DMS53 (cell line): ENCODE measurements at regions not wholly inside any gene's neighbourhood (a gene's known extent, or its start where the extent isn't known, plus 50 kb on each side); places are given as distances from the start of the nearest gene placed in this dataset.
"Not testable (repeated sequence)": the region's sequence is repeated elsewhere in the genome, so short reads cannot be mapped to it uniquely, and the experiment has no call there.

Experiments used
- DNase-seq: peaks from one replicate; lab custom pipeline; 2025; lab: John Stamatoyannopoulos, UW

DNA sequence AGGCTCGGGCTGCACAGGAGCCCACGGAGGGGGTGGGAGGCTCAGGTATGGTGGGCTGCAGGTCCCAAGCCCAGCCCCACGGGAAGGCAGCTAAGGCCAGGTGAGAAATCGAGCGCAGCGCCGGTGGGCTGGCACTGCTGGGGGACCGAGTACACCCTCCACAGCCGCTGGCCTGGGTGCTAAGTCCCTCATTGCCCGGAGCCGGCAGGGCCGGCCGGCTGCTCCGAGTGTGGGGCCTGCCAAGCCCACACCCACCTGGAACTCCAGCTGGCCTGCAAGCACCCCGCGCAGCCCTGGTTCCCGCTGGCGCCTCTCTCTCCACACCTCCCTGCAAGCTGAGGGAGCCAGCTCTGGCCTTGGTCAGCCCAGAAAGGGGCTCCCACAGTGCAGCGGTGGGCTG lies 137.4 kb upstream of the PKP2 start:
- not testable (repeated sequence) for DNase-seq

DNA sequence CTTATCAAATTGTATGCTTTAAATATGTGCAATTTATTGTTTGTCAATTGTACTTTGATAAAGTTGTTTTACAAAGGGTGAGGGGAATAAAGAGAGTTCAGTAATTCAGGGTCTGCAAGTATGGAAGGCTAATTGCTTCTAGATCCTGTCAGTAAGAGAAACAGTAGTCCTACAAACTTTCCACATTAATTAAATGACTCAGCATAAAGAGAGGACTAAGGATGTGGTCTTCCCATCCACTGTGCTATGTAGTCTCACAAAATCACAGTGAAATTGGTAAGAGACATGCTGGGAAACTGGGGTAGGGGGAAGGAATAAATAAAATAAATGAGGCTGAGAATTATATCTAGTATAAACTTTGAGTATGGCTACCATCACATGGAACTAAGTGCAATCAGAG lies 130.2 kb upstream of the PKP2 start:
- no peak for DNase-seq

DNA sequence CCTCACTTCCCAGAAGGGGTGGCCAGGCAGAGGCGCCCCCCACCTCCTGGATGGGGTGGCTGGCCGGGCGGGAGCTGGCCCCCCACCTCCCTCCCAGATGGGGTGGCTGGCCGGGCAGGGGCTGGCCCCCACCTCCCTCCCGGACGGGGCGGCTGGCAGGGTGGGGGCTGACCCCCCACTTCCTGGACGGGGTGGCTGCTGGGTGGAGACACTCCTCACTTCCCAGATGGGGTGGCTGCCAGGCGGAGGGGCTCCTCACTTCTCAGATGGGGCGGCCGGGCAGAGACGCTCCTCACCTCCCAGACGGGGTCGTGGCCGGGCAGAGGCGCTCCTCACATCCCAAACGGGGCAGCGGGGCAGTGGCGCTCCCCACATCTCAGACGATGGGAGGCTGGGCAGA lies 126.1 kb upstream of the PKP2 start:
- DNase-seq: not testable (repeated sequence)

DNA sequence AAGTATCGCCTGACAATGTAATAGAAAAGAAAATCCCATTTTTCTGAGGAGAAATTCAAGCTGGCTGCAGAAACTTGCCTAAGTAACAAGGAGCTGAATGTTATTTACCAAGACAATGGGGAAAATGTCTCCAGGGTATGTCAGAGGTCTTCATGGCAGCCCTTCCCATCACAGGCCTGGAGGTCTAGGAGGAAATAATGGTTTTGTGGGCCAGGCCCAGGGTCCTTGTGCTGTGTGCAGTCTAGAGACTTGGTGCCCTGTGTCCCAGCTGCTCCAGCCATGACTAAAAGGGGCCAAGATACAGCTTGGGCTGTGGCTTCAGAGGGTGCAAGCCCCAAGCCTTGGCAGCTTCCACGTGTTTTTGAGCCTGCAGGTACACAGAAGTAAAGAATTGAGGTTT lies 120.5 kb upstream of the PKP2 start:
- not testable (repeated sequence) for DNase-seq

DNA sequence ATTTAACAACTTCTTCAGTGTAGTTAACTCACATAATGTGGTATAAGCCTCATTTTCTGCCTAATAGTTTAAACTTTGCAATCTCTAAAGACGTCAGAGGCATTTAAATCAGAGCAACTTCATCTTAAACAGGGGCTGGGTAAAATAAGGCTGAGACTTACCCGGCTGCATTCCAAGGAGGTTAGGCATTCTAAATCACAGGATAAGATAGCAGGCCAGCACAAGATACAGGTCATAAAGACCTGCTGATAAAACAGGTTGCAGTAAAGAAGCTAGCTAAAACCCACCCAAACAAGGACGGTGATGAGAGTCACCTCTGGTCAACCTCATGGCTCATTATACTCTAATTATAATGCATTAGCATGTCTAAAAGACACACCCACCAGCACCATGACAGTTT lies 115.6 kb upstream of the PKP2 start:
- no peak for DNase-seq

DNA sequence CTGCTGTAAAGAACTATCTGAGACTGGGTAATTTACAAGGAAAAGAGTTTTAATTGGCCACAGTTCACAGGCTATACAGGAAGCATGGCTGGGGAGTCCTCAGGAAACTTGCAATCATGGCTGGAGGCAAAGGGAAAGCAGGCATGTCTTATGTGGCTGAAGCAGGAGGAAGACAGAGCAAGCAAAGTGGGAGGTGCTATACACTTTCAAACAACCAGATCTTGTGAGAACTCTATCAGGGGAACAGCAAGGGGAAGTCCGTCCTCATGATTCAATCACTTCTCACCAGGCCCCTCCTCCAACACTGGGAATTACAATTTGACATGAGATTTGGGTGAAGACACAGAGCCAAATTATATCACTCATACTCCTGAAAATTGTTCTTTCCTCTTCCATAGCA lies 109.5 kb upstream of the PKP2 start:
- no peak for DNase-seq

DNA sequence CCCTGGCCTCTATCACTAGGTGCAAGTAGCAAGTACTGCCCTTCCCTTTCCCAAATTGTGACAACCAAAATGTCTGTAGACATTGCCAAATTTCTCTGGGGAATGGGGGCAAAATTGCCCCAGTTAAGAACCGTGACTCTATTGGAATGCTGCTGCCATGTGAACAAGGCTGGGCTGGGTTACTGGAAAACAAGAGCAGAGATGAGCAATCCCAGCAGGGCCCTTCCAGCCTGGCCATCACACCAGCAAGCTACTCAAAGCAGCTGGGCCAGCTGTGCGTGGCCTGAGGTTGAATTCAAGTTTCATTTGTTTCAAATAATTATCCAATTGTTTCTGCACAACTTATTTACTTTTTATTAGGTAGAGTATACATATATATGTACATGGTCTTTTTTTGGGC lies 103.4 kb upstream of the PKP2 start:
- no peak for DNase-seq

DNA sequence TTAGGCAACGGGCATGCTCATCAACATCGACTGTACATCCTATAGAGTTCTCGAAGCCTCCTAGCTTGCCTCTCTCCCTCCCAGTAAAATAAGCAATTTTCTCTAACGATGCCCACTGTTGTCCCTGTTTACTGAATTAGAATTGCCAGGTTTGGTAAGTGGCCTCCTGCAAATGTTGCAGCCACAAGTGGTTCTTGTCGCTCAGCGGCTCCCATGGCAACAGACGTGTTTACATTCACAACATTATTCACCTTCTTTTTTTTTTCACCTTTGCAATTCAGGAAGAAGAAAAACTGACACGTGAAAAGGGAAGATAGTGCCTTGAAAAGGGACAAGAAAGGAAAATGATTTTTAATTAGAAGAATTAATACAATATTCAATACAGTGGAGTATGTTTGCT lies 100.9 kb upstream of the PKP2 start:
- DNase-seq: peak; percentile 71

DNA sequence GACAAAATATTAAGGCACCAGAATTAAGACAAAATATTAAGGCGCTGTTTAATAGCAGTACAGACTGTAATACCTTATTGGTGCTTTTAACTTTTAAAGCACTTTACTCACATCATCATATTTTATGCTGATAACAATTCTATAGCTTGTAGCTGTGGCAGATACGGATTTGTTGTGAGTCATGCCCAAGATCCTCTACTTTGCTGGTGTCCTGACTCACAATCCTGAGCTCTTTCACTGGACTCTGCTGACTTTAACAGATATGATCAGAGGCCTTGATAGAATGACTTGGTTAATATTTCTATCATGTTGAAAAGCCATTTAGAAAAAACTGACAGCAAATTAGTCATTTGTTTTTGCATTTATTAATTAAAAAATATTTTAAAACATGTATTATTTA lies 99.0 kb upstream of the PKP2 start:
- DNase-seq: no peak

DNA sequence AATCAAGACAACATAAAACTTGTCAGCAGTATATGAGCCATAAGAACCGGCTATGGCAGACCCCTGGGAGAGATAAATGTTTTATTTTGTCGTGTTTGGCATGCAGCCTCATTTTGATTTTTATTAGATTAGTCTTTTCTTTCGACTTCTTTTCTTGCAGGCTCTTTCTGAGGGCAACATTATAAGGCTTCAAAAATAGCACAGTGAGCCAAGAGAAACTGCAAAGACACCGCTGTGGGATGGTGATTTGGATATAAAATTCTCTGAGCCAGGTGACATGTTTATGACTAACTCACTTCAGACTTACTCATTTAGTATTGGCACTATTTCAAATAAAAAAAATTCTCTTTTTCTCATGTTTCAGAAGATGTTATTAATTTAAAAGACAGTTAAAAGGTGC lies 96.8 kb upstream of the PKP2 start:
- no peak for DNase-seq

DNA sequence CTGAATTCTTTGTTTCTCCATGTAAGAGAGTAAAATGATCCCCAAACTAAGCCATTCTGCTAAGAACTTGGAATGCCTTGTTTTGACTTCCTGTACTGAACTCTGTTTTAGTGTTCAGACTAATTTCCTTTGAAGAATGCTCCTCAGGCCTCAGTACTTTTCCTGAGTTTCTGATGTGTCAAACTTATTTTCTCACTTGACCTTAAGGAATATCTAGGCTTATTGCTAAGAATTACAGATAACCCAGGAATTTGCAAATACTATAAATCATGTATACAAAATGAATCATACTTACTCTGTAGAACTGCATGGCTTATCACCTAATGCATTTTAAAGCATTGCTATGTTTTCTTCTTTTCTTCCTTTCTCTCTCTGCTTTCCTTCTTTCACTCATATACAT lies 93.1 kb upstream of the PKP2 start:
- no peak for DNase-seq

DNA sequence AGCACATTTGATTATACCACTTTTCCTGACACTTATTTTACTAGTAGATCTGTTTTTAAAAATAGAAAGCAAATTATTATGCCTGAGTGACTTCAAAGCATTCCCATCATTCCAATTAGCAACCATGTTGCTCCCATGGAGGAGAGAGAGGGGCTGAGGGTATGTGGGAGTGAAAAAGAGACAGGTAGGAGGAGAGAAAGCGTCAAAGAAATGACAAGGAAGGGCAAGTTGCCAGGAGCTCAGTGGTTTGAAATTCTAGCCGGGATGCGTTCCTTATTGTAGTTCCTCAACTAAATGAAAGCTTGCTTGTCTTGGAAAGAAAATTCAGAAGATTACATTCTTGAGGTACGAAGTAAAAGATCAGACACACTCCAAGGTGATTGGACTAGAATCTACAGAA lies 92.4 kb upstream of the PKP2 start:
- DNase-seq: no peak

DNA sequence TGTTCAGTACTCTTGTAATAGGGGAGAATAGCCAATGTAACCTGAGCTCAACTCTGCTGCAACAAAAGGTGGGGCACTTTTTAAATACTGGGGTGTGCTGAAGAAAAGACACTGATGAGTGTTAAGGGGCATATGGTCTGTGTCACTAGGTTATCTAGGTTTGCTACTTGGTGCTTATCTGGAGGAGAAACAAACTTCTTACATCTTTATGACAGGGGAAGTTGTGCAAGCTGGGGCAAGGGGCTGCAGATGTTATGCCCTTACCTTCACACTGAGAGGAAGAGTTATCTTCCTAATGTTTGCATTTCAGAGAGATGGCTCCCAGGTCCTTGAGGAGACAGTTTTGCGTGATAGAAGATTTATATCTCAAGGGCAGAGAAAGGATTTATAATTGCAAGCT lies 90.9 kb upstream of the PKP2 start:
- DNase-seq: no peak

DNA sequence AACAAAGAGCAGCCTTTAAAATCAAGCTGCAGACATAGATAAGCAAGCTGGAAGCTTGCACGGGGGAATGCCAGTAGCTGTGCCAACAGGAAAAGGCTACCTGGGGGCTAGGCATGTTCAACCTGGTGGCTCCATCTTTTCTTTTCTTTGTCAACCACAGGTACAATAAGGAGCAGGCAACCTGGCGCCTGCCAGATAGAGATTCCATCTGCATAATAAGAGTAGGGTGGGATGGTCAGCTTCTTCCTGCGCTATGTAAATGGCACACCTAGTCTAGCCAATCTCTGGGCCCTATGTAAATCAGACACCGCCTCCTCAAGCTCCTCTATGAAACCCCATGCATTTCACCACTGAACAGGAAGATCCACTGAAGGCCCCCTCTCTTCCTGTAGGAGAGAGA lies 87.4 kb upstream of the PKP2 start:
- DNase-seq: peak; percentile 36

DNA sequence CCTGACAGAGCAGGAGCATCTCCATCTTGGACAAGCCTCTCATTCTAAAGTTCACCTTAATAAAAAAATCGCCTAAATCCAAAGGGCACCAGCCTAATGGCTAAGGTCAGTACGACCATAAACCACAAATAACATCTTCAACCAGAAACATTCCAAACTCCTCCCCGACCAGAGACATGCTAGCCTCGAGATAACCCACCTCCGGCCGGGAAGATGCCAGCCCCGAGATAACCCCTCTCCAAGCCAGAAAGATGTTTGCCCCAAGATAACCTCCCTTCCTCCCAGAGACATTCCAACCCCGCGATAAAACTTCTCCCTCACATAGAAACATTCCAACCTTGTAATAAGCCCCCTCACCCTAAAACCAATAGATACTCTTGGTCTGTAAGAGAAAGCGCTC lies 86.8 kb upstream of the PKP2 start:
- no peak for DNase-seq

DNA sequence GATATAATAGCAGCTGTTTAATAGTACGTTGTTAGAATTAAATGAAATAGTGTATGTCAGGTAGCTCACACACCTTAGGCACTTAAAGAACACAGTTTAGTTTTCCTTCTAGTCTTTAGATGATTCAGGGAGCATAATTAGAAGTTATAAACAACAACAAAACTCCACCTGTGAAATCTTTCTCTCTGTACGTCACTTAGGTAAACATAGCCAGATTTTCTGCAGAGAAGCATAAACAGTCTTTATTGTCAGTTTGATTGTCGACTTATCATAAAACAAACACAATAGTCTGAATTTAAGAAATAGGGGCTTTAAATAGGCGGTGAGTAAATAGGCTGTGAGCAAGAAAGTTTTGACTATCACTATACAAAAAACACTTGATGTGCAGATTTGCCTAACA lies 84.6 kb upstream of the PKP2 start:
- no peak for DNase-seq

DNA sequence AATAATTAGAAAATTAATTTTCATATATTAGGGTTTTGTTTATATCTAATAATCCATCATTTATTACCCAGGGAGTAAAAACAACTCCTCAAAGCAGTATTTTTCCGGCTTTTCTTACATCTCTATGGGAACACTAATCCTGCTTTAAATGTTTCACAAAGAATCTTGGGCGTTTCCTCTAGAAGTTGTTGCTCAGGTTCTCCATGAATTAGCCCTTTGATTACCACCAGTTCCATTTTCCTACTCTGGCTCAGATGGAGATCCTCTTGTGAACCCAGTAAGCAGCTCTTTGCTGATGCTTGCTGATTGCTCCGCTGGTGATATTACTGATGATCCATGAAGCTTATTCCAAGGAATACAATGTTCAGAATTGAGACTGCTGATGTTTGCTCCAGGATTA lies 78.5 kb upstream of the PKP2 start:
- DNase-seq: no peak

DNA sequence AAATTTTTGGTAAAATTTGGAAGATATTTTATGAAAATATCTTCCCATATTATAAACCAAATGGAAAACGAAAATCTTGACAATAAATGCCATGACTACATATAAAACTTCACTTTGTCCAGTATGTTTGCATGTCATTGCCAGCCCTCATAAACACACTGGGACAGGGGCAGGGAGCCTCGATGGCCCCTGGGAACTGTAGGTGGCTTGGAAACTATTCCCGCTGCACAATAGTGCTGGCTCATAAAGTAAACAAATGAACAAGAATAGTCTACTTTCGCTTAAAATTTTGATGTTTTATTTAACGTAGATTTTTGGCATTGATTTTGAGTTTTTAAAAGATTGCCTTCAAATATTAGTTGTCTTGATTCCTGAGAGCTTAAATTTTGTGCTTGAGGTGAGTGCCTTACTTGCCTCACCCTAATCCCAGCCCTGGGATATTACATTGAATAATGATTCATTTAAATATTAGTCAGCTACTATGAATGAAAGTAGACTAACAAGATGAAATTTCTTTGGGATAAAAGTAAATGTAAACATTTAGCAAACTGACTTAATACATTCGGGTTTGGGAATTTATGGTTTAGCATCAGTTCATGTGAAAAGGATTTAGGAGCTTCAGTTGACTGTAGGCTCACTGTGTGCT lies 74.0 kb upstream of the PKP2 start:
- no peak for DNase-seq

DNA sequence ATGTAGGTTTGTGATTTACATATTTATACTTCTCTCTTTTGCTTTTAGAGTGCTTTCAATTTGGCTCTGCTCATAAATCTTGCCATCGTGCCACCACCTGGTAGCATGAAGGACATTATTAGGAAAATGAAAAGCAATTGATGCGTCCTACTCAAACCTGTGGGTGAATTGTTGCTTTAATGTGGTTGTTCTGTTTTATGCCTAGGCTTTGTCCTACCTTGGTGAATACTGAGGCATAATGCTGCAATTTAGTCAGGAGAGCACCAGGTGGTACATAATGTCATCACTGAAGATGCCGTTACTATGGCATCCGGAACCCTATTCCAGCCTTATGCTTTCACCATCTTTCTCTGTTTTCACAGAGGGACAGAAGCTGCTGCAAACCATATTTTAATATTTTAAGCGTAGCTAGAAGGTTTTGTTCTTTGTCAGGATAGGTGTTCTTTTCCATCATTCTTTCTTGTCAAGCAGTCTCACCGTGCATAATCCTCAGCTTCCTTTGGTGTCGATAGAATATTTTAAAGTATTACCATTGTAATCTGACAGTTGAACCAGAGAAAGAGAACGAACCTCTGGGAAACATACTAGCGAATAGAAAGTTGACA lies 68.5 kb upstream of the PKP2 start:
- DNase-seq: no peak

DNA sequence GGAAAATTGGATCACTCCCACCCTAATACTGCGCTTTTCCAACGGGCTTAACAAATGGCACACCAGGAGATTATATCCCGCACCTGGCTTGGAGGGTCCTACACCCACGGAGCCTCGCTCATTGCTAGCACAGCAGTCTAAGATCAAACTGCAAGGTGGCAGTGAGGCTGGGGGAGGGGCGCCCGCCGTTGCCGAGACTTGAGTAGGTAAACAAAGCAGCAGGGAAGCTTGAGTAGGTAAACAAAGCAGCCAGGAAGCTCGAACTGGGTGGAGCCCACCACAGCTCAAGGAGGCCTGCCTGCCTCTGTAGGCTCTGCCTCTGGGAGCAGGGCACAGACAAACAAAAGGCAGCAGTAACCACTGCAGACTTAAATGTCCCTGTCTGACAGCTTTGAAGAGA lies 59.8 kb upstream of the PKP2 start:
- DNase-seq: not testable (repeated sequence)

DNA sequence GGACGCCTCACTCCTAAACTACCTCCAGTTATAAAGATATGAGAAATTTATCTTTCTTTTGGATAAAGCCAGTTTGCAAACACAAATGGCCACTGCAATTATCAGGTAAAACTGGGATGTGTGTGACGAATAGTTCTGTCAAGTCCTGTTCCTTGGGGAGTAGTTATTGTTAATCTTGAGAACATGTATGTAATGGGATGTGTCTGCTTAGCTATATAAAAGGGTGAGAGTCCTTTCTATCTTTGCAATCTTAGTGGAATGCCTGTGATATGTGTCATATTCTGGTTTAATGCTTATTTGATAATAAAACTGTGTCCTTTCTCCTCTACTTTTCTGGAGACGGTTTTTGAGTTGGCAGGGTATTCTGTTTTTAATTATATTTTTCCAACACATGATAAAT lies 56.1 kb upstream of the PKP2 start:
- no peak for DNase-seq

DNA sequence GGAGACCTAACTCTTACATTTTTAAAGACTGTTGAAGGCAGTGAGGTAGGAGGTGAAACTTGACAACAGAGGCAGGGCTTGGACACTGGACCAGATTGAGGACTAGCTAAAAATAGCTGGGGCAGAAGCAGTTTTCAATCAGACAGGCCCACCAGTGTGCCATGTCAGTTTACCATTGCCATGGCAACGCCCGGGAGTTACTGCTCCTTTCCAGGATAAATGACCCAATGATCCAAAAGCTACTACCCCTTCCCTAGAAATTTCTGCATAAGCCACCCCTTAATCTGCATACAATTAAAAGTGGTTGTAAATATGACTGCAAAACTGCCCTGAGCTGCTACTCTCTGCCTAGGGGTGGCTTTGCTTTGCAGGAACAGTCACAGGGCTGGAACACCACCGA lies 53.2 kb upstream of the PKP2 start:
- DNase-seq: no peak

DNA sequence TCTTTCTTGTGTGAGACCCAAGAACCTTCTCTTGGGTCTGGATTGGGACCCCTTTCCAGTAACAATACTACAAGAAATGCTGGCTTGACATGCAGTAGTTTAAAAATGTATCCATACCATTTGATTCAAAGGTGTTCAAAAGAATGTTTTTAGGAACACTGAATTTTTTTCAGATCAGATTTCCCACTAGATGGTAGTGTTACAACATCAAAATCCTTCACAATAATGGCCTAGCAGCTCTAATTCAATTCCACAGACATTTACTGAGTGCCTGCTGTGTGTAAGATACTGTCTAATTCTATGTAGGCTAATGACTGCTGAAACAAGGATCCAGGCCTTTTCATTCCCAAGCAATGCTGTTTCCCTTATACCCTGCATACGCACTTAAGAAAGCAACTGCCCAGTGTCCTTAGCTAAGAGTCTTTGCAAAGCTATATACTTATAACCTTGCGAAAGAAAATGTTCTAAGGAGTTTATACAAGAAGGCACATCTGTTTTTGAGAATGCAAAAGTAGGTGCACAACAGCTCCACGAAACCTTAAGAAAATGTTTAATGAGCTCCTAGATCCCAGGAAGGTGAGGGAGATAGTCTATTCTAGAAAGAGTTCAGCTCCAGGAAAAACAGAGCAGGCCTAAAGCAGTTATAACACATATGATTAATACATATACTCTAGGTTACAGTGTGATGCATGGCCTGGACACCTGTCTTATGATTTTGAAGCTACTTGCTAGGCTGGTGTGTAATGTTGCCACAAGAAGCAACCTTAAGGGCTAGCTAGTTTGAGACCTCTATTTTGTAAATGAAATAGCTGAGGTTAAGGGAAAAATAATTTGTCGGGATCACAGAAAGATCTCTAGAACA lies 50.9 kb upstream of the PKP2 start:
- peak; percentile 58 for DNase-seq
